ENCODE measurements at regions not wholly inside any gene's neighbourhood (a gene's known extent, or its start where the extent isn't known, plus 50 kb on each side); places are given as distances from the start of the nearest gene placed in this dataset.

DNA sequence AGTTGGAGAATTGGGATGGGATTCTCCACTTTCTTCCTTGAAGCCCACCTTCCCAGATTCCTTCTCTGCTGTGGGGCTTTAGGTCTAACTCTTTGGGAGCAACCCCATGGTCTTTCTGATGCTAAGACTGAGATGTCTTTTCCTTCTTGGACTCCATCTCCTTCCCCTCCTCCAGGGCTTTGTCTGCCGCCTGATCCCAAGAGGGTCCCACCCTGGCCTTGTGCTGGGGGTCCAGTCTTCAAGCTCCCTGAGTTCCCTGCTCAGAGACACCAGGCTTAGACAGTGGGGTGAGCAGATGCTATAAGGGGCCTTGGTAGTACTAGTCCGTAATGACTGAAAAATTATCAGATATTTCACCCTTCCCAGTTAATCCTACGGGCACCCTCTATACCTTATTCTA lies 150.5 kb downstream of the PTPN20 start:
- Histone ChIP-seq H3K4me2 (replicated peaks; ENCODE audit: extremely low read depth, low read length, poor library complexity, severe bottlenecking) (no peak overlapping the region), H3K36me3 (replicated peaks in 1 of 2; ENCODE audit: control insufficient read depth in 1 of 2, insufficient read depth in 2 of 2, low read length in 2 of 2) (no peaks in the 10 kb centered on the region), H3K27ac (ENCODE audit: low read depth in 1 of 2, low read length in 2 of 2) (no peak overlapping the region), H3K9me3 (replicated peaks in 1 of 2; ENCODE audit: control insufficient read depth in 1 of 2, insufficient read depth in 1 of 2, low read length in 2 of 2) (no peaks in the 10 kb centered on the region), H2AFZ (ENCODE audit: insufficient read depth, low read depth, low read length, poor library complexity, severe bottlenecking) (no peak overlapping the region), H3K9ac (ENCODE audit: insufficient read depth, low read length, poor library complexity, severe bottlenecking) (no peak overlapping the region), H3K4me1 (ENCODE audit: control insufficient read depth in 1 of 2, insufficient read depth in 2 of 2, low read length in 2 of 2) (no peaks in the 10 kb centered on the region), H3K27me3 (ENCODE audit: control insufficient read depth in 2 of 2, insufficient read depth in 2 of 2, low read length in 2 of 2) (no peaks in the 10 kb centered on the region), H3K79me2 (ENCODE audit: insufficient read depth, low read length) (no peaks in the 10 kb centered on the region), H4K20me1 (ENCODE audit: insufficient read depth, low read length) (no peaks in the 10 kb centered on the region), H3K4me3 (replicated peaks in 1 of 3; ENCODE audit: low read depth in 2 of 3, low read length in 3 of 3) (no peak overlapping the region)
- H3K36me3 Mint-ChIP-seq, result no peaks in the 10 kb centered on the region
- H3K27me3 Mint-ChIP-seq (ENCODE audit: low read depth in 3 of 3), result peaks cover 4 to 6% (median 5%) of the 10 kb centered on the region in 3 donors
- no CpG with 5 or more reads among the region's 3 CpGs for WGBS (ENCODE audit: insufficient coverage)
- H3K27ac Mint-ChIP-seq, result no peak overlapping the region
- intact Hi-C loops (cut with micrococcal nuclease), result no loop called here
- no peak for DNase-seq
- no peaks in the 10 kb centered on the region for H3K4me1 Mint-ChIP-seq
- H3K4me3 Mint-ChIP-seq, result no peak overlapping the region
- H3K9me3 Mint-ChIP-seq, result no peaks in the 10 kb centered on the region
- TF ChIP-seq CTCF (IDR thresholded peaks at IDR 0.05), result no peak

- no peaks in the 10 kb centered on the region for H4K20me1 ChIP-seq (ENCODE audit: insufficient read depth, low read length)
- no peaks in the 10 kb centered on the region for H3K79me2 ChIP-seq (ENCODE audit: insufficient read depth, low read length)
- 100% methylated on average over 1 of the region's 12 CpGs for WGBS (ENCODE audit: insufficient coverage)
- peaks cover 4 to 6% (median 5%) of the 10 kb centered on the region in 3 donors for H3K27me3 Mint-ChIP-seq (ENCODE audit: low read depth in 3 of 3)
- no peak overlapping the region for H3K27ac ChIP-seq (ENCODE audit: low read depth in 1 of 2, low read length in 2 of 2)
- H3K9me3 ChIP-seq (replicated peaks in 1 of 2; ENCODE audit: control insufficient read depth in 1 of 2, insufficient read depth in 1 of 2, low read length in 2 of 2), result no peaks in the 10 kb centered on the region
- H3K27me3 ChIP-seq (ENCODE audit: control insufficient read depth in 2 of 2, insufficient read depth in 2 of 2, low read length in 2 of 2), result no peaks in the 10 kb centered on the region
- H3K36me3 Mint-ChIP-seq, result no peaks in the 10 kb centered on the region
- no peak overlapping the region for H3K4me2 ChIP-seq (replicated peaks; ENCODE audit: extremely low read depth, low read length, poor library complexity, severe bottlenecking)
- no peaks in the 10 kb centered on the region for H3K4me1 Mint-ChIP-seq
- H3K4me3 Mint-ChIP-seq, result no peak overlapping the region
- no peak for TF ChIP-seq CTCF (IDR thresholded peaks at IDR 0.05)
- H3K27ac Mint-ChIP-seq, result no peak overlapping the region
- no peaks in the 10 kb centered on the region for H3K4me1 ChIP-seq (ENCODE audit: control insufficient read depth in 1 of 2, insufficient read depth in 2 of 2, low read length in 2 of 2)
- intact Hi-C loops (cut with micrococcal nuclease), result no loop called here
- no peak for DNase-seq
- H2AFZ ChIP-seq (ENCODE audit: insufficient read depth, low read depth, low read length, poor library complexity, severe bottlenecking), result no peak overlapping the region
- no peak overlapping the region for H3K9ac ChIP-seq (ENCODE audit: insufficient read depth, low read length, poor library complexity, severe bottlenecking)
- no peak overlapping the region for H3K4me3 ChIP-seq (replicated peaks in 1 of 3; ENCODE audit: low read depth in 2 of 3, low read length in 3 of 3)
- no peaks in the 10 kb centered on the region for H3K9me3 Mint-ChIP-seq
- H3K36me3 ChIP-seq (replicated peaks in 1 of 2; ENCODE audit: control insufficient read depth in 1 of 2, insufficient read depth in 2 of 2, low read length in 2 of 2), result no peaks in the 10 kb centered on the region
Observed at GRCh38 chr10:47062441-47063200, 151.4 kb downstream of the PTPN20 start.
